K562 (cell line): ENCODE measurements at regions not wholly inside any gene's neighbourhood (a gene's known extent, or its start where the extent isn't known, plus 50 kb on each side); places are given as distances from the start of the nearest gene placed in this dataset.

Experiments
- JUN ChIP-seq, 2 experiments: sonication (generic) in 1 of 2; formaldehyde crosslinking in 1 of 2; IDR thresholded peaks; 2 replicates each; pipeline versions ENCODE4 v1.6.1 to v1.8.0; 2012 to 2022; ENCODE audit warnings: borderline replicate concordance in 2 of 2, mild to moderate bottlenecking in 2 of 2, improper control_type of control experiment in 1 of 2, low read depth in 1 of 2, low read length in 1 of 2, missing genetic modification reagents in 1 of 2
- TF ChIP-seq, protein P1 (sequence below), 2 experiments: fragments of 450-650 bp in 1 of 2; sonication (generic) in 1 of 2; formaldehyde crosslinking in 1 of 2; IDR thresholded peaks; 2 replicates each; pipeline versions ENCODE4 v1.7.1 to v1.9.0; 2016 to 2022; ENCODE audit warnings: inconsistent platforms in 1 of 2, mild to moderate bottlenecking in 1 of 2, missing genetic modification reagents in 1 of 2

DNA sequence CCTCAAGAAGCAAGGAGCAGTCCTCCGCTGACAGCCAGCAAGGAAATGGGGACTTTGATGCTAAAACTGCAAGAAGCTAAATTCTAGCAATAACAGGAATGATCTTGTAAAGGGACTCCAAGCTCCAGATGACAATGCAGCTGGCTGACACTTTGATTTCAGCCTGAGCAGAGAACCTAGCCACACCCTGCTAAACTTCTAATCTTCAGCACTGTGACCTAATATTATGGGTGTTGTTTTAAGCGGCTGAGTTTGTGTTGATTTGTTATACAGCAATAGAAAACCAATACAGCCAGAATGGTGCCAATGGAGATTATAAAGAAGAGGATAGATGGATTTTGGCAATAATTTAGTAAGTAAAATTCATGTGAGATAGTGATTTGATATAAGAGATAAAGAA lies 196.7 kb upstream of the SPHKAP start (continued):
- TF ChIP-seq, protein P1, sequence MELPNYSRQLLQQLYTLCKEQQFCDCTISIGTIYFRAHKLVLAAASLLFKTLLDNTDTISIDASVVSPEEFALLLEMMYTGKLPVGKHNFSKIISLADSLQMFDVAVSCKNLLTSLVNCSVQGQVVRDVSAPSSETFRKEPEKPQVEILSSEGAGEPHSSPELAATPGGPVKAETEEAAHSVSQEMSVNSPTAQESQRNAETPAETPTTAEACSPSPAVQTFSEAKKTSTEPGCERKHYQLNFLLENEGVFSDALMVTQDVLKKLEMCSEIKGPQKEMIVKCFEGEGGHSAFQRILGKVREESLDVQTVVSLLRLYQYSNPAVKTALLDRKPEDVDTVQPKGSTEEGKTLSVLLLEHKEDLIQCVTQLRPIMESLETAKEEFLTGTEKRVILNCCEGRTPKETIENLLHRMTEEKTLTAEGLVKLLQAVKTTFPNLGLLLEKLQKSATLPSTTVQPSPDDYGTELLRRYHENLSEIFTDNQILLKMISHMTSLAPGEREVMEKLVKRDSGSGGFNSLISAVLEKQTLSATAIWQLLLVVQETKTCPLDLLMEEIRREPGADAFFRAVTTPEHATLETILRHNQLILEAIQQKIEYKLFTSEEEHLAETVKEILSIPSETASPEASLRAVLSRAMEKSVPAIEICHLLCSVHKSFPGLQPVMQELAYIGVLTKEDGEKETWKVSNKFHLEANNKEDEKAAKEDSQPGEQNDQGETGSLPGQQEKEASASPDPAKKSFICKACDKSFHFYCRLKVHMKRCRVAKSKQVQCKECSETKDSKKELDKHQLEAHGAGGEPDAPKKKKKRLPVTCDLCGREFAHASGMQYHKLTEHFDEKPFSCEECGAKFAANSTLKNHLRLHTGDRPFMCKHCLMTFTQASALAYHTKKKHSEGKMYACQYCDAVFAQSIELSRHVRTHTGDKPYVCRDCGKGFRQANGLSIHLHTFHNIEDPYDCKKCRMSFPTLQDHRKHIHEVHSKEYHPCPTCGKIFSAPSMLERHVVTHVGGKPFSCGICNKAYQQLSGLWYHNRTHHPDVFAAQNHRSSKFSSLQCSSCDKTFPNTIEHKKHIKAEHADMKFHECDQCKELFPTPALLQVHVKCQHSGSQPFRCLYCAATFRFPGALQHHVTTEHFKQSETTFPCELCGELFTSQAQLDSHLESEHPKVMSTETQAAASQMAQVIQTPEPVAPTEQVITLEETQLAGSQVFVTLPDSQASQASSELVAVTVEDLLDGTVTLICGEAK (IDR thresholded peaks at IDR 0.05) = no peak
- TF ChIP-seq, protein P1 (CRISPR knock-in tag; IDR thresholded peaks at IDR 0.05) = no peak
- TF ChIP-seq JUN (IDR thresholded peaks at IDR 0.05; ENCODE audit: borderline replicate concordance, low read depth, low read length) (no peak), JUN (CRISPR knock-in tag; IDR thresholded peaks at IDR 0.05; ENCODE audit: borderline replicate concordance) (no peak)
